ENCODE measurements at regions not wholly inside any gene's neighbourhood (a gene's known extent, or its start where the extent isn't known, plus 50 kb on each side); places are given as distances from the start of the nearest gene placed in this dataset.

DNA sequence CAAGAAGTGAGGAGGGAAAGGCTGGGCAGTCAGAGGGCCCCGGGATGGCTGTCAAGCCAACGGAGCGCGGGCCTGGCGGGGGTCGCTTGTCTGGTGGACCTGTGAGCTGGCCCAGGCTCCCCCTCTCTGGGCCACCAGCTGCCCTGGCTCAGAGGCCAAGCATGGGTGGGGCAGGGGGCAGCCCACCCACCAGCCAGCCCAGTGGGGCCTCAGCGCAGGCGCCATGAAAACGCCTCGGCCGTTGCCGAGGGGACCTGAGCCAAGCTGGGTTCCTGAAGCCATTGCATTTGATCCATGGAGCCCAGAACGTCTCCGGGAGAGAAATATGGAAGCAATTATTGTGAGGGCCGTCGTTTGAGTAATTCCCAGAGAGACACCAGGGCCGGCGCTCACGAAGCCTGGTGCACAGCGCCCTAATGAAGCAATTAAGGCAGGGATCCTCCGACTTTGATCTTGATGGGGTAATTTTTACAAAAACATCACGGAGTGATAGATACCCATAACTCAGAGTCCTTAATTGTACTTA, 90.5 kb upstream of the TTC34 start:
- Histone ChIP-seq H2BK20ac (ENCODE audit: low read depth, low read length) (no peak overlapping the region), H3K27me3 (ENCODE audit: control insufficient read depth, insufficient read depth, low read length) (no peaks in the 10 kb centered on the region), H3K4me3 (ENCODE audit: insufficient read depth, low read depth, low read length) (no peak overlapping the region), H3K4me2 (ENCODE audit: low read depth, low read length) (no peak overlapping the region), H2BK5ac (ENCODE audit: low read depth, low read length, poor library complexity, severe bottlenecking) (no peak overlapping the region), H4K20me1 (ENCODE audit: insufficient read depth, low read length) (no peaks in the 10 kb centered on the region), H3K9me3 (ENCODE audit: control insufficient read depth, insufficient read depth, low read length) (peaks cover 69% of the 10 kb centered on the region), H2AK9ac (replicated peaks; ENCODE audit: low read depth, low read length, poor library complexity) (no peak overlapping the region), H3K23ac (ENCODE audit: low read depth, low read length) (no peak overlapping the region), H3K9me1 (ENCODE audit: insufficient read depth, low read length) (no peaks in the 10 kb centered on the region), H3K27ac (ENCODE audit: insufficient read depth, low read length) (no peak overlapping the region), H3K36me3 (ENCODE audit: control insufficient read depth, insufficient read depth, low read length) (no peaks in the 10 kb centered on the region), H3K9ac (ENCODE audit: low read depth, low read length) (no peak overlapping the region), H4K8ac (ENCODE audit: low read depth in 2 of 2, low read length in 2 of 2) (no peak overlapping the region), H2BK15ac (ENCODE audit: low read depth, low read length) (no peak overlapping the region), H3K14ac (replicated peaks; ENCODE audit: low read depth, low read length) (no peak overlapping the region), H2AFZ (replicated peaks; ENCODE audit: low read length, poor library complexity) (no peak overlapping the region), H3K79me1 (ENCODE audit: low read depth in 1 of 2, low read length in 2 of 2) (no peaks in the 10 kb centered on the region), H3K18ac (ENCODE audit: low read depth, low read length) (no peak overlapping the region), H4K91ac (ENCODE audit: insufficient read depth, low read depth, low read length) (no peak overlapping the region), H3K4me1 (ENCODE audit: control insufficient read depth, insufficient read depth, low read length) (no peaks in the 10 kb centered on the region), H4K5ac (ENCODE audit: low read depth, low read length) (no peak overlapping the region), H3K56ac (ENCODE audit: extremely low read depth, insufficient read depth, low read length) (no peak overlapping the region), H2BK120ac (ENCODE audit: low read depth, low read length) (no peak overlapping the region), H3K4ac (ENCODE audit: low read depth, low read length) (no peak overlapping the region), H2AK5ac (ENCODE audit: low read depth, low read length) (no peak overlapping the region)
- POLR2A ChIA-PET (ENCODE audit: unreplicated experiment) = no interaction called here
- TF ChIP-seq RAD21 (IDR thresholded peaks at IDR 0.05; ENCODE audit: low read length) = no peak
- TF ChIP-seq CEBPB (IDR thresholded peaks at IDR 0.05; ENCODE audit: low read depth, low read length) = no peak
- TF ChIP-seq, protein P1, sequence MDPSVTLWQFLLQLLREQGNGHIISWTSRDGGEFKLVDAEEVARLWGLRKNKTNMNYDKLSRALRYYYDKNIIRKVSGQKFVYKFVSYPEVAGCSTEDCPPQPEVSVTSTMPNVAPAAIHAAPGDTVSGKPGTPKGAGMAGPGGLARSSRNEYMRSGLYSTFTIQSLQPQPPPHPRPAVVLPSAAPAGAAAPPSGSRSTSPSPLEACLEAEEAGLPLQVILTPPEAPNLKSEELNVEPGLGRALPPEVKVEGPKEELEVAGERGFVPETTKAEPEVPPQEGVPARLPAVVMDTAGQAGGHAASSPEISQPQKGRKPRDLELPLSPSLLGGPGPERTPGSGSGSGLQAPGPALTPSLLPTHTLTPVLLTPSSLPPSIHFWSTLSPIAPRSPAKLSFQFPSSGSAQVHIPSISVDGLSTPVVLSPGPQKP (IDR thresholded peaks at IDR 0.05; ENCODE audit: borderline replicate concordance, low read depth, low read length) = no peak
- TF ChIP-seq CTCF (conservative IDR thresholded peaks at IDR 0.05; ENCODE audit: low read depth, low read length) = no peak
- TF ChIP-seq CHD1 (IDR thresholded peaks at IDR 0.05; ENCODE audit: low read depth, low read length) = no peak
- no peak for TF ChIP-seq FOS (IDR thresholded peaks at IDR 0.05; ENCODE audit: low read depth, low read length)
- no peak for TF ChIP-seq MAZ (IDR thresholded peaks at IDR 0.05; ENCODE audit: borderline replicate concordance, low read depth, low read length)
- no peak for TF ChIP-seq BHLHE40 (IDR thresholded peaks at IDR 0.05; ENCODE audit: low read depth, low read length)
- no peak for TF ChIP-seq RCOR1 (IDR thresholded peaks at IDR 0.05; ENCODE audit: insufficient replicate concordance, low read length)
- no peak for TF ChIP-seq POLR2A (IDR thresholded peaks at IDR 0.05; ENCODE audit: low read depth, low read length)
- TF ChIP-seq RFX5 (IDR thresholded peaks at IDR 0.05; ENCODE audit: low read depth, low read length) = no peak
- no peak for TF ChIP-seq MXI1 (IDR thresholded peaks at IDR 0.05; ENCODE audit: borderline replicate concordance, low read depth, low read length)
- no peak for TF ChIP-seq SMC3 (IDR thresholded peaks at IDR 0.05; ENCODE audit: low read depth, low read length)
- TF ChIP-seq, protein P2, sequence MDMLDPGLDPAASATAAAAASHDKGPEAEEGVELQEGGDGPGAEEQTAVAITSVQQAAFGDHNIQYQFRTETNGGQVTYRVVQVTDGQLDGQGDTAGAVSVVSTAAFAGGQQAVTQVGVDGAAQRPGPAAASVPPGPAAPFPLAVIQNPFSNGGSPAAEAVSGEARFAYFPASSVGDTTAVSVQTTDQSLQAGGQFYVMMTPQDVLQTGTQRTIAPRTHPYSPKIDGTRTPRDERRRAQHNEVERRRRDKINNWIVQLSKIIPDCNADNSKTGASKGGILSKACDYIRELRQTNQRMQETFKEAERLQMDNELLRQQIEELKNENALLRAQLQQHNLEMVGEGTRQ (IDR thresholded peaks at IDR 0.05; ENCODE audit: low read depth, low read length) = no peak
- no peak for TF ChIP-seq MAFK (IDR thresholded peaks at IDR 0.05; ENCODE audit: low read depth, low read length)
- no peak for TF ChIP-seq NFE2L2 (IDR thresholded peaks at IDR 0.05; ENCODE audit: low read depth, low read length)
- no peak for DNase-seq
- intact Hi-C loops (cut with micrococcal nuclease) = no loop called here
- no TSS peak for BruUV-seq (replicated peaks)
- CTCF ChIA-PET = no interaction called here
- dilution Hi-C loops (cut with HindIII; ENCODE audit: low sequenced_read_pairs, unreplicated experiment) = no loop called here
- in situ Hi-C loops (cut with MboI; ENCODE audit: low sequenced_read_pairs) = no loop called here
- ATAC-seq (ENCODE audit: low read depth) = no peak
- WGBS, 2 experiments (ENCODE audit: extremely low coverage in 2 of 2, insufficient read length in 1 of 2) = 70% methylated on average over 10 of the region's 22 CpGs; no CpG with 5 or more reads in 1 of the 2 experiments

Data from IMR-90 (cell line).